NB4 (cell line): ENCODE measurements at regions not wholly inside any gene's neighbourhood (a gene's known extent, or its start where the extent isn't known, plus 50 kb on each side); places are given as distances from the start of the nearest gene placed in this dataset.
"Not testable (repeated sequence)": the region's sequence is repeated elsewhere in the genome, so short reads cannot be mapped to it uniquely, and the experiment has no call there.

Experiments used
- MAX ChIP-seq: IDR thresholded peaks from 2 replicates; pipeline ENCODE4 v1.6.1; 2011; ENCODE audit warnings: low read depth, low read length
- MYC ChIP-seq: IDR thresholded peaks from 2 replicates; pipeline ENCODE4 v1.6.1; 2011; ENCODE audit warnings: low read depth, low read length
- POLR2A ChIP-seq: IDR thresholded peaks from 2 replicates; pipeline ENCODE4 v1.6.1; 2011; ENCODE audit warnings: mild to moderate bottlenecking; ENCODE audit not compliant: insufficient read length; ENCODE audit errors: extremely low read depth
- TF ChIP-seq, protein P1 (sequence below): IDR thresholded peaks from one replicate; pipeline ENCODE4 v1.5.1; 2012; ENCODE audit warnings: low read depth, low read length

- TF ChIP-seq, protein P1, sequence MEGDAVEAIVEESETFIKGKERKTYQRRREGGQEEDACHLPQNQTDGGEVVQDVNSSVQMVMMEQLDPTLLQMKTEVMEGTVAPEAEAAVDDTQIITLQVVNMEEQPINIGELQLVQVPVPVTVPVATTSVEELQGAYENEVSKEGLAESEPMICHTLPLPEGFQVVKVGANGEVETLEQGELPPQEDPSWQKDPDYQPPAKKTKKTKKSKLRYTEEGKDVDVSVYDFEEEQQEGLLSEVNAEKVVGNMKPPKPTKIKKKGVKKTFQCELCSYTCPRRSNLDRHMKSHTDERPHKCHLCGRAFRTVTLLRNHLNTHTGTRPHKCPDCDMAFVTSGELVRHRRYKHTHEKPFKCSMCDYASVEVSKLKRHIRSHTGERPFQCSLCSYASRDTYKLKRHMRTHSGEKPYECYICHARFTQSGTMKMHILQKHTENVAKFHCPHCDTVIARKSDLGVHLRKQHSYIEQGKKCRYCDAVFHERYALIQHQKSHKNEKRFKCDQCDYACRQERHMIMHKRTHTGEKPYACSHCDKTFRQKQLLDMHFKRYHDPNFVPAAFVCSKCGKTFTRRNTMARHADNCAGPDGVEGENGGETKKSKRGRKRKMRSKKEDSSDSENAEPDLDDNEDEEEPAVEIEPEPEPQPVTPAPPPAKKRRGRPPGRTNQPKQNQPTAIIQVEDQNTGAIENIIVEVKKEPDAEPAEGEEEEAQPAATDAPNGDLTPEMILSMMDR: not testable (repeated sequence)
- TF ChIP-seq POLR2A, MYC, MAX: not testable (repeated sequence)
Measured at GRCh38 chr4:33829356-33829755, 2415.0 kb downstream of the ARAP2 start.
